ENCODE measurements at regions not wholly inside any gene's neighbourhood (a gene's known extent, or its start where the extent isn't known, plus 50 kb on each side); places are given as distances from the start of the nearest gene placed in this dataset.

GRCh38 chr5:130479045-130479804 lies 575.0 kb downstream of the CHSY3 start:
- TF ChIP-seq EZH2 (IDR thresholded peaks at IDR 0.05; ENCODE audit: borderline replicate concordance, low read length), result no peak
- no peak for TF ChIP-seq CTCF (IDR thresholded peaks at IDR 0.05; ENCODE audit: low read length)
